Esophagus squamous epithelium (tissue), 4 donors: ENCODE measurements at regions not wholly inside any gene's neighbourhood (a gene's known extent, or its start where the extent isn't known, plus 50 kb on each side); places are given as distances from the start of the nearest gene placed in this dataset.

ENCODE experiments used
- CTCF ChIP-seq, 6 experiments: fragments of 450-650 bp in 4 of 6; fragments of 200-600 bp in 2 of 6; sonication (generic) in 2 of 6; IDR thresholded peaks; one replicate each; pipeline ENCODE4 v1.5.1; 2016 to 2019; ENCODE audit warnings: antibody characterized with exemption in 6 of 6, mild to moderate bottlenecking in 4 of 6, moderate library complexity in 4 of 6
- POLR2A ChIP-seq, 4 donors: fragments of 450-650 bp; IDR thresholded peaks; one replicate each; pipeline ENCODE4 v1.6.1; 2017; ENCODE audit warnings: antibody characterized with exemption in 4 of 4, mild to moderate bottlenecking in 4 of 4, moderate library complexity in 3 of 4

GRCh38 chr22:35178446-35178845 lies 78.8 kb upstream of the HMGXB4 start:
- TF ChIP-seq CTCF (IDR thresholded peaks at IDR 0.05): no peak
- TF ChIP-seq POLR2A (IDR thresholded peaks at IDR 0.05): no peak
